ENCODE measurements at regions not wholly inside any gene's neighbourhood (a gene's known extent, or its start where the extent isn't known, plus 50 kb on each side); places are given as distances from the start of the nearest gene placed in this dataset.

DNA sequence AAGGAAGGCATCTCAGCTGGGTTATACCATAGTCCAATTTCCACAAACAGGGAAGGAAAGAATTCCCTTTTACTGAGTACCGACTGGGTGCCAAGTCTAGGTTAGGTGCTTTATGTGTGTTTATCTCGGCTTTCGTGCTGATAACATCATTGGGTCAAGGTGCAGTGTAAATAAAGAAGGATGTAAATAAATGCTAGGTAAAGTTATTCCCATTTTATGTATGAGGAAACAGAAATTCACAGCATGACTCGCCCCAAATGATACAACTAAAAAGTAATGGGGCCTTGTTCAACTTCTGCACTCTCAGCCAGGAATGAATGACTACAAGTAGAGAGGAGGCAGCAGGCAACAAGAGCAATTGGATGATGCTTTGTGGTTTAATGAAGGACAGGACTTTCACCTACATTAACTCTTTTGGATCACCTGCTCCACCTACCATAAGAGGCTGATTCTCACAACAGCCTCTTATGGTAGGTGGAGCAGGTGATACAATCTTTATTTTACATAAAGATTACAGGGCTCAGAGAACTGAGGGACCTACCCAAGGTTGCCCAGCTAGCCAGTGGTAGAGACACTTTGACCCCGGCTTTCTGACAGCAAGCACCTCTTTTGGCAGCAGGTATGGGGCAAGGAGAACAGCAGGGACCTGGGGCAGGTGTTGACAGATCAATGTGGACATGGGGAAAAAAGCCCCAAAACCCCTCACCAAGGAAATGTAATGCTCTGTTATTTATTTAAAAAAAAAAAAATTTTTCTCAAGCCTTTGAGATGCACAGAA lies 213.4 kb upstream of the NUDT4 start:
- no peak overlapping the region for H3K27ac Mint-ChIP-seq (ENCODE audit: unreplicated experiment)
- TF ChIP-seq, protein P1, sequence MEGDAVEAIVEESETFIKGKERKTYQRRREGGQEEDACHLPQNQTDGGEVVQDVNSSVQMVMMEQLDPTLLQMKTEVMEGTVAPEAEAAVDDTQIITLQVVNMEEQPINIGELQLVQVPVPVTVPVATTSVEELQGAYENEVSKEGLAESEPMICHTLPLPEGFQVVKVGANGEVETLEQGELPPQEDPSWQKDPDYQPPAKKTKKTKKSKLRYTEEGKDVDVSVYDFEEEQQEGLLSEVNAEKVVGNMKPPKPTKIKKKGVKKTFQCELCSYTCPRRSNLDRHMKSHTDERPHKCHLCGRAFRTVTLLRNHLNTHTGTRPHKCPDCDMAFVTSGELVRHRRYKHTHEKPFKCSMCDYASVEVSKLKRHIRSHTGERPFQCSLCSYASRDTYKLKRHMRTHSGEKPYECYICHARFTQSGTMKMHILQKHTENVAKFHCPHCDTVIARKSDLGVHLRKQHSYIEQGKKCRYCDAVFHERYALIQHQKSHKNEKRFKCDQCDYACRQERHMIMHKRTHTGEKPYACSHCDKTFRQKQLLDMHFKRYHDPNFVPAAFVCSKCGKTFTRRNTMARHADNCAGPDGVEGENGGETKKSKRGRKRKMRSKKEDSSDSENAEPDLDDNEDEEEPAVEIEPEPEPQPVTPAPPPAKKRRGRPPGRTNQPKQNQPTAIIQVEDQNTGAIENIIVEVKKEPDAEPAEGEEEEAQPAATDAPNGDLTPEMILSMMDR (IDR thresholded peaks at IDR 0.05; ENCODE audit: unreplicated experiment) = no peak
- peaks cover 3% of the 10 kb centered on the region for H3K4me1 Mint-ChIP-seq (ENCODE audit: unreplicated experiment)

GRCh38 chr12:93165384-93165932 lies 212.3 kb upstream of the NUDT4 start:
- Mint-ChIP-seq H3K4me1 (ENCODE audit: unreplicated experiment) (peaks cover 3% of the 10 kb centered on the region), H3K27ac (ENCODE audit: unreplicated experiment) (no peak overlapping the region), H3K4me3 (ENCODE audit: unreplicated experiment) (no peak overlapping the region), H3K9me3 (ENCODE audit: unreplicated experiment) (no peaks in the 10 kb centered on the region), H3K36me3 (ENCODE audit: low read depth, unreplicated experiment) (no peaks in the 10 kb centered on the region), H3K27me3 (ENCODE audit: unreplicated experiment) (no peaks in the 10 kb centered on the region)
- no peak for DNase-seq (ENCODE audit: low spot score)
- TF ChIP-seq, protein P1 (IDR thresholded peaks at IDR 0.05; ENCODE audit: unreplicated experiment) = no peak

More for the DNA sequence above, 213.4 kb upstream of the NUDT4 start:
- Mint-ChIP-seq H3K9me3 (ENCODE audit: unreplicated experiment) (no peaks in the 10 kb centered on the region), H3K27me3 (ENCODE audit: unreplicated experiment) (no peaks in the 10 kb centered on the region), H3K4me3 (ENCODE audit: unreplicated experiment) (no peak overlapping the region), H3K36me3 (ENCODE audit: low read depth, unreplicated experiment) (no peaks in the 10 kb centered on the region)
- DNase-seq (ENCODE audit: low spot score) = no peak

DNA sequence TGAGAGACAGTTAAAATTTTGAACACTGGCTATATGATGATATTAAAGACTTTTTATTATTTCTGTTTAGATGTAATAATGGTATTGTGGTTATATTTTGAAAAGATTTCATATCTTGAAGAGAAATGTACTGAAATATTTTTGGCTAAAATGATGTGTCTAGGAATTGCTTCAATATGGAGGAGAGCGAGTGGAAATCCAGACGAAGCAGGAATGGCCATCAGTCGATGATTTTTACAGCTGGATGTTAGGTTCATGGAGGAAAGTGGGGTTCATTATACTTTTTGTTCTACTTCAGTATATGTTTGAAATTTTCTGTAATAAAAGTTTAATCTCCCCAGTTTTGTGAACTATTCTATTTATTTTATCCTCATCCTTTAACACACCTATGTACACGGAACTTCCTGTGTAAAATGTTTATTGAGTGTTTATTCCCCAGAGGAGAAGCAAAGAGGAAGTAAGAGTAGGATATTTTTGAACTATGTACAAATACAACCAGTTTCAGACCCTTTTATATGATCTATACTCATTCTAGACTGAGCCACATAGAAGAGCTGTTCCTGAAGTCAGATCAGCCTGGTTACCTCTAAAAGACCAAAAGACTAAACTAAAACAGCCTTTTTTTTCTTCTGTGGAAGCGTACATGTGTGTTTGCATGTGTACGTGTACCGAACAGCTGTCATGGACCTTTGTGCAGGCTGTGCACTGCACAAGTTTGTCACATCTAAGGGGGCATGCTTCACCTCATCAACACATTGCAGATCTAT lies 211.0 kb upstream of the NUDT4 start:
- no peaks in the 10 kb centered on the region for H3K9me3 Mint-ChIP-seq (ENCODE audit: unreplicated experiment)
- TF ChIP-seq, protein P1 (IDR thresholded peaks at IDR 0.05; ENCODE audit: unreplicated experiment) = no peak
- H3K4me3 Mint-ChIP-seq (ENCODE audit: unreplicated experiment) = no peak overlapping the region
- H3K36me3 Mint-ChIP-seq (ENCODE audit: low read depth, unreplicated experiment) = no peaks in the 10 kb centered on the region
- no peak overlapping the region for H3K27ac Mint-ChIP-seq (ENCODE audit: unreplicated experiment)
- H3K27me3 Mint-ChIP-seq (ENCODE audit: unreplicated experiment) = no peaks in the 10 kb centered on the region
- H3K4me1 Mint-ChIP-seq (ENCODE audit: unreplicated experiment) = peaks cover 3% of the 10 kb centered on the region
- DNase-seq (ENCODE audit: low spot score) = no peak

DNA sequence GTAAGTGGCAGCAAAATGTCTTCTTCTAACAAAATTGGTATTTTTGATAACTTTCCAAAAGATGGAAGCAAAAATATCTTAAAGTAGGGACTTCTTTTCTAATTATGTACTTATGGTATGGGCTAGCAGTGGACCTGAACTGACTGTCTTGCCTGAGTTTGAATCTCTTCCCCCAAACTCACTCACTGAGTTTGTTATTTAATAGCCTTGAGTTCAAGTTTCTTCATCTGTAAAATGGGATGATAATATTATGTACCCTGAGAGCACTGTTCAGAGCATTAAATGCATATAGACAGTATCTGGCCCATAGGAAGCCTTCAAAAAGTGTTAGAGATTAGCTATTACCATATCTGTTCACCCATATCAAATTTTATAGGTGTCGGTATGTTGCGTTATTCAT lies 210.4 kb upstream of the NUDT4 start:
- TF ChIP-seq, protein P1 (IDR thresholded peaks at IDR 0.05; ENCODE audit: unreplicated experiment) = no peak
- no peak for DNase-seq (ENCODE audit: low spot score)
- no peaks in the 10 kb centered on the region for H3K9me3 Mint-ChIP-seq (ENCODE audit: unreplicated experiment)
- H3K4me3 Mint-ChIP-seq (ENCODE audit: unreplicated experiment) = no peak overlapping the region
- no peak overlapping the region for H3K27ac Mint-ChIP-seq (ENCODE audit: unreplicated experiment)
- peaks cover 1% of the 10 kb centered on the region for H3K27me3 Mint-ChIP-seq (ENCODE audit: unreplicated experiment)
- no peaks in the 10 kb centered on the region for H3K36me3 Mint-ChIP-seq (ENCODE audit: low read depth, unreplicated experiment)
- H3K4me1 Mint-ChIP-seq (ENCODE audit: unreplicated experiment) = peaks cover 3% of the 10 kb centered on the region

Measured in endothelial cell (in vitro differentiated cells).